Prostate gland (tissue), 2 donors: ENCODE measurements at regions not wholly inside any gene's neighbourhood (a gene's known extent, or its start where the extent isn't known, plus 50 kb on each side); places are given as distances from the start of the nearest gene placed in this dataset.

Source experiments
- DNase-seq: peaks from one replicate; pipeline ENCODE4 v3.0.0-alpha.2; 2019; ENCODE audit warnings: low spot score
- H3K27ac ChIP-seq, 2 donors: fragments of 200-600 bp; sonication (generic); 2 replicates each; pipeline ENCODE4 v1.5.1; 2017 to 2019
- H3K27me3 ChIP-seq: fragments of 200-600 bp; sonication (generic); replicated peaks from 2 replicates; pipeline ENCODE4 v1.5.1; 2019; ENCODE audit not compliant: insufficient read depth
- H3K36me3 ChIP-seq, 2 donors: fragments of 200-600 bp; sonication (generic); 1 replicate in 1 of 2; 2 replicates in 1 of 2; pipeline versions ENCODE4 v1.5.1 to v1.8.1; 2017 to 2019
- H3K4me1 ChIP-seq: fragments of 200-600 bp; sonication (generic); replicated peaks from 2 replicates; pipeline ENCODE4 v1.5.1; 2019
- H3K4me3 ChIP-seq, 2 donors: fragments of 200-600 bp; sonication (generic); 2 replicates each; pipeline ENCODE4 v1.5.1; 2017 to 2019
- H3K9me3 ChIP-seq: fragments of 200-600 bp; sonication (generic); 2 replicates; pipeline ENCODE4 v1.5.1; 2017
- CTCF ChIP-seq, 4 experiments: fragments of 200-600 bp in 2 of 4; fragments of 450-650 bp in 2 of 4; sonication (generic) in 2 of 4; IDR thresholded peaks; 1 replicate in 3 of 4; 2 replicates in 1 of 4; pipeline ENCODE4 v1.5.1; 2016 to 2019; ENCODE audit warnings: antibody characterized with exemption in 4 of 4, mild to moderate bottlenecking in 2 of 4, moderate library complexity in 2 of 4
- POLR2A ChIP-seq: fragments of 450-650 bp; IDR thresholded peaks from one replicate; pipeline ENCODE4 v1.6.1; 2016; ENCODE audit warnings: antibody characterized with exemption, mild to moderate bottlenecking
- POLR2AphosphoS5 ChIP-seq: sonication (generic); formaldehyde crosslinking; IDR thresholded peaks from one replicate; pipeline ENCODE4 v1.6.1; 2017; ENCODE audit warnings: antibody characterized with exemption
- WGBS: methylation state at CpG from one replicate; pipeline ENCODE4 v1.1.5; 2018; 5-methylcytosine and 5-hydroxymethylcytosine counted together
- intact Hi-C: fragments of 100-400 bp; cut with DNase I; formaldehyde crosslinking; loops from one replicate; pipeline ENCODE4 v1.14.2; 2022

- DNase-seq, result no peak
- Histone ChIP-seq H3K4me3 (no peak overlapping the region), H3K36me3 (no peaks in the 10 kb centered on the region), H3K4me1 (no peaks in the 10 kb centered on the region), H3K27me3 (no peaks in the 10 kb centered on the region), H3K9me3 (no peaks in the 10 kb centered on the region), H3K27ac (no peak overlapping the region)
- TF ChIP-seq POLR2AphosphoS5 (no peak), POLR2A (no peak), CTCF (IDR thresholded peaks at IDR 0.05) (no peak)
- WGBS, result 87% methylated on average over 5 of the region's 5 CpGs
- intact Hi-C loops, result no loop called here
Observed at GRCh38 chr10:113247050-113247449, 297.0 kb downstream of the TCF7L2 start.

- TF ChIP-seq CTCF (IDR thresholded peaks at IDR 0.05) (no peak), POLR2AphosphoS5 (no peak), POLR2A (no peak)
- no peaks in the 10 kb centered on the region for H3K4me1 ChIP-seq
- H3K4me3 ChIP-seq, result no peak overlapping the region
- no peak overlapping the region for H3K27ac ChIP-seq
- 48% methylated on average over 10 of the region's 10 CpGs for WGBS
- H3K27me3 ChIP-seq, result no peaks in the 10 kb centered on the region
- no peaks in the 10 kb centered on the region for H3K36me3 ChIP-seq
- DNase-seq, result no peak
- intact Hi-C loops, result no loop called here
- H3K9me3 ChIP-seq, result no peaks in the 10 kb centered on the region
Observed at GRCh38 chr10:113252650-113253618, 299.9 kb upstream of the HABP2 start.

- Histone ChIP-seq H3K27ac (no peak overlapping the region), H3K4me1 (no peaks in the 10 kb centered on the region), H3K9me3 (no peaks in the 10 kb centered on the region), H3K36me3 (no peaks in the 10 kb centered on the region), H3K4me3 (no peak overlapping the region), H3K27me3 (no peaks in the 10 kb centered on the region)
- TF ChIP-seq CTCF (IDR thresholded peaks at IDR 0.05), result no peak
- no peak for TF ChIP-seq POLR2A
- TF ChIP-seq POLR2AphosphoS5, result no peak
- WGBS, result 56% methylated on average over 16 of the region's 16 CpGs
- DNase-seq, result no peak
- intact Hi-C loops, result no loop called here
Observed at GRCh38 chr10:113259576-113260226, 293.2 kb upstream of the HABP2 start.

- no peaks in the 10 kb centered on the region for H3K36me3 ChIP-seq
- no peaks in the 10 kb centered on the region for H3K9me3 ChIP-seq
- H3K4me3 ChIP-seq, result no peak overlapping the region
- intact Hi-C loops, result no loop called here
- WGBS, result 84% methylated on average over 10 of the region's 10 CpGs
- no peaks in the 10 kb centered on the region for H3K27me3 ChIP-seq
- TF ChIP-seq POLR2AphosphoS5 (no peak), POLR2A (no peak), CTCF (IDR thresholded peaks at IDR 0.05) (no peak)
- no peaks in the 10 kb centered on the region for H3K4me1 ChIP-seq
- no peak for DNase-seq
- H3K27ac ChIP-seq, result no peak overlapping the region
Observed at GRCh38 chr10:113261161-113261560, 291.7 kb upstream of the HABP2 start.
